Lower leg skin (tissue), 3 donors: ENCODE measurements at regions not wholly inside any gene's neighbourhood (a gene's known extent, or its start where the extent isn't known, plus 50 kb on each side); places are given as distances from the start of the nearest gene placed in this dataset.

Source experiments
- CTCF ChIP-seq, 3 donors: fragments of 450-650 bp; IDR thresholded peaks; one replicate each; pipeline ENCODE4 v1.5.1; 2016; ENCODE audit warnings: antibody characterized with exemption in 3 of 3, mild to moderate bottlenecking in 3 of 3, moderate library complexity in 2 of 3
- POLR2A ChIP-seq, 2 donors: fragments of 450-650 bp; IDR thresholded peaks; one replicate each; pipeline ENCODE4 v1.6.1; 2016 to 2017; ENCODE audit warnings: antibody characterized with exemption in 2 of 2, mild to moderate bottlenecking in 1 of 2, moderate library complexity in 1 of 2

- TF ChIP-seq CTCF (IDR thresholded peaks at IDR 0.05) (no peak), POLR2A (IDR thresholded peaks at IDR 0.05) (no peak)
These were observed 632.5 kb downstream of the BCL11A start for GRCh38 chr2:59920961-59921360.
